HepG2 (cell line): ENCODE measurements at regions not wholly inside any gene's neighbourhood (a gene's known extent, or its start where the extent isn't known, plus 50 kb on each side); places are given as distances from the start of the nearest gene placed in this dataset.

Experiments used
- ARNT ChIP-seq: fragments of 450-650 bp; IDR thresholded peaks from 2 replicates; pipeline ENCODE4 v1.6.1; 2017
- CTCF ChIP-seq: sonication (generic); formaldehyde crosslinking; IDR thresholded peaks from 2 replicates; pipeline ENCODE4 v1.5.0; 2020; ENCODE audit warnings: mild to moderate bottlenecking, missing genetic modification reagents, moderate library complexity
- JUND ChIP-seq: sonication (generic); formaldehyde crosslinking; IDR thresholded peaks from 2 replicates; pipeline ENCODE4 v1.8.0; 2022; ENCODE audit warnings: mild to moderate bottlenecking, missing genetic modification reagents
- REST ChIP-seq, 2 experiments: IDR thresholded peaks; 2 replicates each; pipeline ENCODE4 v1.6.1; 2011 to 2012; ENCODE audit warnings: low read length in 2 of 2, borderline replicate concordance in 1 of 2, low read depth in 1 of 2, mild to moderate bottlenecking in 1 of 2, moderate library complexity in 1 of 2
- TIGD3 ChIP-seq: sonication (generic); formaldehyde crosslinking; IDR thresholded peaks from 2 replicates; pipeline ENCODE4 v1.5.1; 2020; ENCODE audit warnings: mild to moderate bottlenecking, missing genetic modification reagents, borderline replicate concordance
- ZNF20 ChIP-seq: sonication (generic); formaldehyde crosslinking; IDR thresholded peaks from 2 replicates; pipeline ENCODE4 v1.4.0; 2020; ENCODE audit warnings: mild to moderate bottlenecking, moderate library complexity, missing genetic modification reagents
- TF ChIP-seq, protein P1 (sequence below): sonication (generic); formaldehyde crosslinking; IDR thresholded peaks from 2 replicates; pipeline ENCODE4 v1.5.0; 2020; ENCODE audit warnings: missing genetic modification reagents

GRCh38 chr1:232468249-232468648 lies 161.7 kb downstream of the SIPA1L2 start:
- TF ChIP-seq, protein P1, sequence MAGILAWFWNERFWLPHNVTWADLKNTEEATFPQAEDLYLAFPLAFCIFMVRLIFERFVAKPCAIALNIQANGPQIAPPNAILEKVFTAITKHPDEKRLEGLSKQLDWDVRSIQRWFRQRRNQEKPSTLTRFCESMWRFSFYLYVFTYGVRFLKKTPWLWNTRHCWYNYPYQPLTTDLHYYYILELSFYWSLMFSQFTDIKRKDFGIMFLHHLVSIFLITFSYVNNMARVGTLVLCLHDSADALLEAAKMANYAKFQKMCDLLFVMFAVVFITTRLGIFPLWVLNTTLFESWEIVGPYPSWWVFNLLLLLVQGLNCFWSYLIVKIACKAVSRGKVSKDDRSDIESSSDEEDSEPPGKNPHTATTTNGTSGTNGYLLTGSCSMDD = no peak
- TF ChIP-seq REST (IDR thresholded peaks at IDR 0.05; ENCODE audit: borderline replicate concordance in 1 of 2, low read depth in 1 of 2, low read length in 2 of 2) = no peak
- TF ChIP-seq JUND = no peak
- no peak for TF ChIP-seq ARNT
- no peak for TF ChIP-seq ZNF20 (CRISPR knock-in tag)
- TF ChIP-seq TIGD3 (CRISPR knock-in tag) = no peak
- no peak for TF ChIP-seq CTCF (CRISPR knock-in tag)
